HepG2 (cell line): ENCODE measurements at regions not wholly inside any gene's neighbourhood (a gene's known extent, or its start where the extent isn't known, plus 50 kb on each side); places are given as distances from the start of the nearest gene placed in this dataset.

ENCODE experiments used
- ATM ChIP-seq: fragments of 450-650 bp; IDR thresholded peaks from 2 replicates; pipeline ENCODE4 v1.7.1; 2017; ENCODE audit warnings: mild to moderate bottlenecking, borderline replicate concordance
- CEBPG ChIP-seq: IDR thresholded peaks from 2 replicates; pipeline ENCODE4 v1.6.1; 2016
- EP300 ChIP-seq, 3 experiments: sonication (generic) in 1 of 3; formaldehyde crosslinking in 1 of 3; IDR thresholded peaks; 2 replicates each; pipeline versions ENCODE4 v1.5.1 to v1.6.1; 2011 to 2020; ENCODE audit warnings: low read depth in 2 of 3, low read length in 2 of 3, borderline replicate concordance in 1 of 3, improper control_type of control experiment in 1 of 3, mild to moderate bottlenecking in 1 of 3, missing genetic modification reagents in 1 of 3, moderate library complexity in 1 of 3
- ESRRA ChIP-seq: sonication (generic); formaldehyde crosslinking; IDR thresholded peaks from 2 replicates; pipeline ENCODE4 v1.5.1; 2020; ENCODE audit warnings: mild to moderate bottlenecking, low read depth, missing genetic modification reagents
- FOXC1 ChIP-seq: sonication (generic); formaldehyde crosslinking; IDR thresholded peaks from 2 replicates; pipeline ENCODE4 v1.8.0; 2022; ENCODE audit warnings: mild to moderate bottlenecking, missing genetic modification reagents, borderline replicate concordance
- GATA4 ChIP-seq: sonication (generic); IDR thresholded peaks from 2 replicates; pipeline ENCODE4 v1.6.1; 2016; ENCODE audit warnings: antibody characterized with exemption, low read depth, borderline replicate concordance
- HDAC2 ChIP-seq: sonication (generic); formaldehyde crosslinking; IDR thresholded peaks from 2 replicates; pipeline ENCODE4 v1.4.0; 2020; ENCODE audit warnings: missing genetic modification reagents
- HIVEP1 ChIP-seq: sonication (generic); formaldehyde crosslinking; IDR thresholded peaks from 2 replicates; pipeline ENCODE4 v1.4.0; 2020; ENCODE audit warnings: mild to moderate bottlenecking, missing genetic modification reagents
- HNRNPLL ChIP-seq: fragments of 200-400 bp; formaldehyde crosslinking; IDR thresholded peaks from 2 replicates; pipeline ENCODE4 v1.6.1; 2017; ENCODE audit warnings: mild to moderate bottlenecking, low read depth, low read length; ENCODE audit not compliant: poor library complexity, severe bottlenecking
- KDM2A ChIP-seq: sonication (generic); formaldehyde crosslinking; IDR thresholded peaks from 2 replicates; pipeline ENCODE4 v1.4.0; 2020; ENCODE audit warnings: low read depth, missing genetic modification reagents, borderline replicate concordance
- MTA1 ChIP-seq: sonication (generic); formaldehyde crosslinking; IDR thresholded peaks from 2 replicates; pipeline ENCODE4 v1.4.0; 2020; ENCODE audit warnings: missing genetic modification reagents, mild to moderate bottlenecking, borderline replicate concordance
- MYNN ChIP-seq: sonication (generic); formaldehyde crosslinking; IDR thresholded peaks from 2 replicates; pipeline ENCODE4 v1.4.0; 2020; ENCODE audit warnings: mild to moderate bottlenecking, low read depth, missing genetic modification reagents
- NR2F1 ChIP-seq, 2 experiments: fragments of 450-650 bp in 1 of 2; formaldehyde crosslinking in 1 of 2; IDR thresholded peaks; 2 replicates each; pipeline versions ENCODE4 v1.5.0 to v1.6.1; 2016 to 2020; ENCODE audit warnings: mild to moderate bottlenecking in 1 of 2, missing compliant biosample characterization in 1 of 2, missing genetic modification reagents in 1 of 2, moderate library complexity in 1 of 2
- PCBP2 ChIP-seq: fragments of 200-400 bp; formaldehyde crosslinking; optimal IDR thresholded peaks from 2 replicates; pipeline ENCODE3; 2018; ENCODE audit warnings: low read length, low read depth; ENCODE audit not compliant: poor library complexity, severe bottlenecking
- SNAPC2 ChIP-seq: sonication (generic); formaldehyde crosslinking; IDR thresholded peaks from 2 replicates; pipeline ENCODE4 v1.8.1; 2022; ENCODE audit warnings: mild to moderate bottlenecking, missing genetic modification reagents
- ZFAT ChIP-seq: sonication (generic); formaldehyde crosslinking; conservative IDR thresholded peaks from 2 replicates; pipeline ENCODE4 v1.8.1; 2023; ENCODE audit warnings: missing genetic modification reagents, inconsistent platforms
- ZNF33B ChIP-seq: sonication (generic); formaldehyde crosslinking; IDR thresholded peaks from 2 replicates; pipeline ENCODE4 v1.5.1; 2020; ENCODE audit warnings: mild to moderate bottlenecking, missing genetic modification reagents
- ZNF432 ChIP-seq: sonication (generic); formaldehyde crosslinking; IDR thresholded peaks from 2 replicates; pipeline ENCODE4 v1.5.0; 2020; ENCODE audit warnings: missing genetic modification reagents, mild to moderate bottlenecking, borderline replicate concordance
- ZNF883 ChIP-seq: sonication (generic); formaldehyde crosslinking; IDR thresholded peaks from 2 replicates; pipeline ENCODE4 v1.5.1; 2020; ENCODE audit warnings: mild to moderate bottlenecking, missing genetic modification reagents; ENCODE audit errors: not compliant biosample characterization
- ZSCAN21 ChIP-seq: sonication (generic); formaldehyde crosslinking; IDR thresholded peaks from 2 replicates; pipeline ENCODE4 v1.8.0; 2022; ENCODE audit warnings: mild to moderate bottlenecking, missing genetic modification reagents, moderate library complexity, borderline replicate concordance
- TF ChIP-seq, protein P1 (sequence below): sonication (generic); formaldehyde crosslinking; IDR thresholded peaks from 2 replicates; pipeline ENCODE4 v1.4.0; 2020; ENCODE audit warnings: missing genetic modification reagents
- TF ChIP-seq, protein P2 (sequence below): sonication (generic); formaldehyde crosslinking; IDR thresholded peaks from 2 replicates; pipeline ENCODE4 v1.8.0; 2022; ENCODE audit warnings: low read depth, missing genetic modification reagents
- TF ChIP-seq, protein P3 (sequence below): sonication (generic); formaldehyde crosslinking; IDR thresholded peaks from 2 replicates; pipeline ENCODE4 v1.5.0; 2020; ENCODE audit warnings: missing genetic modification reagents

DNA sequence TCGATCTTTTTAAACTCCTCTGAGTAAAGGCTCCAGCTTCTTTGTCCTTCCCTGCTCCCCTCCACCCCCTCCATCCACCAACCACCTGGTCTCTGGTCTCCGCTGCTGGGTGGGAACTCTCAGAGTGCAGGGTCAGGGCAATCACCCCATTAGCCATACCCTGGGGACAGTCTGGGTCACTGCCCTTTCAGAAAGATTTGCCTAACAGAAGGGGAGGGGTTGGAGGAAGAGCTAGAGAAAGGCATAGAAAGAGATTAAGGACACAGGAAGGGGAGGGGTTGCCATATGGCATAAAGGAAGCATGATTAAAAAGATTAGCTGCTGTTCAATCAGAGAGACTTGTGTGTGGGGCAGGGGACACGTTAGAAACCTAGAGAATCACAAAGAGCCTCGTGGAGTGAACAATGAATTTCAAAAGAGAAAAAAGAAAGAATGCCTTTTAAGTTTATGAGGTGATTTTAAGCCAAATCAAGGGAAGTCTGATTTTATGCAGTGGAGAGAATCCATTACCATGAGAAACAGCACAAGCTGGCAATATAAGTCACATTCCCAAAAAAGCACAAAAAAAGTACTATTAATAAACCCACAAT, 115.5 kb upstream of the ACSL4 start (continued):
- TF ChIP-seq, protein P1, sequence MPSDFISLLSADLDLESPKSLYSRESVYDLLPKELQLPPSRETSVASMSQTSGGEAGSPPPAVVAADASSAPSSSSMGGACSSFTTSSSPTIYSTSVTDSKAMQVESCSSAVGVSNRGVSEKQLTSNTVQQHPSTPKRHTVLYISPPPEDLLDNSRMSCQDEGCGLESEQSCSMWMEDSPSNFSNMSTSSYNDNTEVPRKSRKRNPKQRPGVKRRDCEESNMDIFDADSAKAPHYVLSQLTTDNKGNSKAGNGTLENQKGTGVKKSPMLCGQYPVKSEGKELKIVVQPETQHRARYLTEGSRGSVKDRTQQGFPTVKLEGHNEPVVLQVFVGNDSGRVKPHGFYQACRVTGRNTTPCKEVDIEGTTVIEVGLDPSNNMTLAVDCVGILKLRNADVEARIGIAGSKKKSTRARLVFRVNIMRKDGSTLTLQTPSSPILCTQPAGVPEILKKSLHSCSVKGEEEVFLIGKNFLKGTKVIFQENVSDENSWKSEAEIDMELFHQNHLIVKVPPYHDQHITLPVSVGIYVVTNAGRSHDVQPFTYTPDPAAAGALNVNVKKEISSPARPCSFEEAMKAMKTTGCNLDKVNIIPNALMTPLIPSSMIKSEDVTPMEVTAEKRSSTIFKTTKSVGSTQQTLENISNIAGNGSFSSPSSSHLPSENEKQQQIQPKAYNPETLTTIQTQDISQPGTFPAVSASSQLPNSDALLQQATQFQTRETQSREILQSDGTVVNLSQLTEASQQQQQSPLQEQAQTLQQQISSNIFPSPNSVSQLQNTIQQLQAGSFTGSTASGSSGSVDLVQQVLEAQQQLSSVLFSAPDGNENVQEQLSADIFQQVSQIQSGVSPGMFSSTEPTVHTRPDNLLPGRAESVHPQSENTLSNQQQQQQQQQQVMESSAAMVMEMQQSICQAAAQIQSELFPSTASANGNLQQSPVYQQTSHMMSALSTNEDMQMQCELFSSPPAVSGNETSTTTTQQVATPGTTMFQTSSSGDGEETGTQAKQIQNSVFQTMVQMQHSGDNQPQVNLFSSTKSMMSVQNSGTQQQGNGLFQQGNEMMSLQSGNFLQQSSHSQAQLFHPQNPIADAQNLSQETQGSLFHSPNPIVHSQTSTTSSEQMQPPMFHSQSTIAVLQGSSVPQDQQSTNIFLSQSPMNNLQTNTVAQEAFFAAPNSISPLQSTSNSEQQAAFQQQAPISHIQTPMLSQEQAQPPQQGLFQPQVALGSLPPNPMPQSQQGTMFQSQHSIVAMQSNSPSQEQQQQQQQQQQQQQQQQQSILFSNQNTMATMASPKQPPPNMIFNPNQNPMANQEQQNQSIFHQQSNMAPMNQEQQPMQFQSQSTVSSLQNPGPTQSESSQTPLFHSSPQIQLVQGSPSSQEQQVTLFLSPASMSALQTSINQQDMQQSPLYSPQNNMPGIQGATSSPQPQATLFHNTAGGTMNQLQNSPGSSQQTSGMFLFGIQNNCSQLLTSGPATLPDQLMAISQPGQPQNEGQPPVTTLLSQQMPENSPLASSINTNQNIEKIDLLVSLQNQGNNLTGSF, result no peak
- TF ChIP-seq PCBP2, result no peak
- TF ChIP-seq, protein P2, sequence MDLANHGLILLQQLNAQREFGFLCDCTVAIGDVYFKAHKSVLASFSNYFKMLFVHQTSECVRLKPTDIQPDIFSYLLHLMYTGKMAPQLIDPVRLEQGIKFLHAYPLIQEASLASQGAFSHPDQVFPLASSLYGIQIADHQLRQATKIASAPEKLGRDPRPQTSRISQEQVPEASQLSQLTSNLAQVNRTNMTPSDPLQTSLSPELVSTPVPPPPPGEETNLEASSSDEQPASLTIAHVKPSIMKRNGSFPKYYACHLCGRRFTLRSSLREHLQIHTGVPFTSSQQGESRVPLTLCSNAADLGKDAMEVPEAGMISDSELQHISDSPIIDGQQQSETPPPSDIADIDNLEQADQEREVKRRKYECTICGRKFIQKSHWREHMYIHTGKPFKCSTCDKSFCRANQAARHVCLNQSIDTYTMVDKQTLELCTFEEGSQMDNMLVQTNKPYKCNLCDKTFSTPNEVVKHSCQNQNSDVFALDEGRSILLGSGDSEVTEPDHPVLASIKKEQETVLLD (CRISPR knock-in tag), result no peak
- no peak for TF ChIP-seq ZNF33B (CRISPR knock-in tag)
- TF ChIP-seq CEBPG (CRISPR knock-in tag), result 0 out of 2 replicates have a peak, but pooled peaks have one; percentile 27
- TF ChIP-seq HNRNPLL, result no peak
- no peak for TF ChIP-seq FOXC1
- no peak for TF ChIP-seq ZNF432
- no peak for TF ChIP-seq KDM2A (CRISPR knock-in tag)
- TF ChIP-seq, protein P3, sequence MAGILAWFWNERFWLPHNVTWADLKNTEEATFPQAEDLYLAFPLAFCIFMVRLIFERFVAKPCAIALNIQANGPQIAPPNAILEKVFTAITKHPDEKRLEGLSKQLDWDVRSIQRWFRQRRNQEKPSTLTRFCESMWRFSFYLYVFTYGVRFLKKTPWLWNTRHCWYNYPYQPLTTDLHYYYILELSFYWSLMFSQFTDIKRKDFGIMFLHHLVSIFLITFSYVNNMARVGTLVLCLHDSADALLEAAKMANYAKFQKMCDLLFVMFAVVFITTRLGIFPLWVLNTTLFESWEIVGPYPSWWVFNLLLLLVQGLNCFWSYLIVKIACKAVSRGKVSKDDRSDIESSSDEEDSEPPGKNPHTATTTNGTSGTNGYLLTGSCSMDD (CRISPR knock-in tag), result no peak
- TF ChIP-seq HIVEP1, result no peak
- TF ChIP-seq HDAC2 (CRISPR knock-in tag), result 0 out of 2 replicates have a peak, but pooled peaks have one; percentile 31
- TF ChIP-seq GATA4, result 0 out of 2 replicates have a peak, but pooled peaks have one; percentile 42
- TF ChIP-seq NR2F1 (CRISPR knock-in tag; IDR thresholded peaks at IDR 0.05), result peak in 1 of 2 experiments; percentile 62; a peak in 2 of 4 replicates
- peak; percentile 30; the same call in 1 of the 2 replicates for TF ChIP-seq MTA1 (CRISPR knock-in tag)
- no peak for TF ChIP-seq ATM
- peak in 1 of 2 experiments; percentile 75; a peak in 1 of 4 replicates for TF ChIP-seq EP300 (IDR thresholded peaks at IDR 0.05; ENCODE audit: low read depth in 2 of 2, low read length in 2 of 2)
- no peak for TF ChIP-seq EP300 (CRISPR knock-in tag; IDR thresholded peaks at IDR 0.05; ENCODE audit: borderline replicate concordance)
- no peak for TF ChIP-seq ZFAT (CRISPR knock-in tag)
- no peak for TF ChIP-seq ZNF883 (CRISPR knock-in tag)
- TF ChIP-seq ZSCAN21 (CRISPR knock-in tag), result no peak
- no peak for TF ChIP-seq MYNN (CRISPR knock-in tag)
- no peak for TF ChIP-seq ESRRA
- TF ChIP-seq SNAPC2 (CRISPR knock-in tag), result no peak
